ENCODE measurements at regions not wholly inside any gene's neighbourhood (a gene's known extent, or its start where the extent isn't known, plus 50 kb on each side); places are given as distances from the start of the nearest gene placed in this dataset.
"Not testable (repeated sequence)": the region's sequence is repeated elsewhere in the genome, so short reads cannot be mapped to it uniquely, and the experiment has no call there.

- in situ Hi-C loops (cut with MboI; ENCODE audit: low sequenced_read_pairs): no loop called here
Observed at GRCh38 chr10:64528294-64529002, 1007.2 kb downstream of the REEP3 start.

DNA sequence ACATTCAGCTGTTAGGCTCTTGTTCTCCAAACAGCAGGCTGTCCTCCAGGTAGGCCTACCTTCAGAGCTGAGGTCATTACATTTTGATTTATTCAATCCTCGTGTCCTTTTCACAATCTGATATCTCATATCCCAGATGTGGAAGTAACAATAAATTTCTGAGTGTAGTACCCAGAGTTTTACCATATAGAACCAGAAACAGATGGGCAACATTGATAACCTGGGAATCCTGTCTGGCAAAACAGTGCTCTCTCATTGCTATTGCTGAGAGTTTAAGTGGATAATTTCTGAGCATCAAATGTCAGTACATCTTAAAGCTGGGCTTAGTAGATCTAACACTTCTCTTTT lies 1007.8 kb downstream of the REEP3 start:
- in situ Hi-C loops (cut with MboI; ENCODE audit: low sequenced_read_pairs): no loop called here

DNA sequence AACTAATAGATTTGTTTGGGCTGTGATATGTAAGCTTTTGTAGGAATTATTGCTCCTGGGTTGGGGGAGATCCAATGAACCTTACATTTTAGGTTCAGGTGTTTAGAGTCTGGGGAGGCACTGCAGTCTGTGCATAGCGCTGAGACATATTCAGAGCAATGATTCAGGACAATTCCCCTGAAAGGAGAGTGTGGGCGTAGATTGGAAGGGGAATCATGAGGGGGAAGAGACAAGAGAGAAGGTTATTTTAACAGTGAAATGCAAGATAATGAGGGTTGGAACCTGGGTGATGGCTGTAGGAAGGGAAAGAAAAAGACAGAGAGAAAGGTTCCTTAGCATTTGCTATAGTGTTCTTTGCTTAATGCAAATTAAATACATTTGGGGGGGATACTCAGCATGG lies 1013.4 kb downstream of the REEP3 start:
- in situ Hi-C loops (cut with MboI; ENCODE audit: low sequenced_read_pairs): no loop called here

DNA sequence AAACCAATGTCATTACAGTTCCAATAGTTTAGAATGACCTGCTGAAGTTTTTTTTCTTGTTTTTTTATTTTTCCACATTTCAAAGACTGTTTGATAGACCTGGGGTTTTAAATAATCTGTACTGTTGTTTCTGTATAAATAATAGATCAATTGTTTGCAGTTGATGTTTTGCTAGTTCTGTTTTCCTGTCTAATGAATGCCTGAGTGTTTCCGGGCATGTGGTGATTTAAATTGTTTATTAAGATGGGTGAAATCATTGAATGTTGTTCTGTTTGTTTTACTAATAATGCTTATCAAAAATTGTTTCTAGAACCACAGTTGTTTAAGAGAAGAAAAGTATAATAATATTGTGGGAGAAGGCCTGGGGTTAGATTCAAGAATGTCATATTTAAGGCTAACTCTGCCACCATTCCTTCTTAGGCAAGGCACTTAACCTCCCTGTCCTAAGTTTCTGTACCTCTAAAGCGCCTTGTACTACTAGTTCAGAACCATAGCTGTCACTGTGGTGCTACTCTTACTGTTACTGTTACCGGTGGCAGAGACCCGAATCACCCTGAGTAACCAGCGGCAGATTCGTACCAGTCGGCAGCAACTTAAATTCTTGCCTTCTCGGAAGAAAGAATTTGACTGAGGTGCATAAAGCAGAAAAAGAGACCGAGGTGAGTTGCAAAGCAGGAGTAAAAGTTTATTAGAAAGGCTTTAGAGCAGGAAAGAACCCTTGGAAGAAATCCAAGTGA lies 1014.1 kb downstream of the REEP3 start:
- in situ Hi-C loops (cut with MboI; ENCODE audit: low sequenced_read_pairs): no loop called here

GRCh38 chr10:64537112-64537511 lies 1015.9 kb downstream of the REEP3 start:
- in situ Hi-C loops (cut with MboI; ENCODE audit: low sequenced_read_pairs): no loop called here

DNA sequence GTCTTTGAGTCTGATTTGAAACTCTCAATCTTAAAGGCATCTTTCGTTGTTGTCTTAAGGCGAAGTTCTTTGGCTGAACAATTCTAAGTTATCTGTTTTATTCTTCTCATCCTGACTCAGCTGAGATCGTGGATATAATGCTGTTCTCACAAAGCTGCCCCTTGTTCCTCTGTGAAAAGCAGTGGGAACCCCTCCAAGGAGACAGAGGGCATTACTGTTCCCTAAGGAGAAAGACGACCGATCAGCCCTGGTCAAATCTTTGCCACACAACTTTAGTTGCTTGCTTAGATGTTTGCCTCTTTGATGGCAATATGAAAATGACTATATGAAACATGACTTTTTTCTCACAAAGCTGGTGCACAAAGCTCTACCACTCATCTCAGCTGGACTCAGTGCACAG lies 1016.7 kb downstream of the REEP3 start:
- in situ Hi-C loops (cut with MboI; ENCODE audit: low sequenced_read_pairs): no loop called here

DNA sequence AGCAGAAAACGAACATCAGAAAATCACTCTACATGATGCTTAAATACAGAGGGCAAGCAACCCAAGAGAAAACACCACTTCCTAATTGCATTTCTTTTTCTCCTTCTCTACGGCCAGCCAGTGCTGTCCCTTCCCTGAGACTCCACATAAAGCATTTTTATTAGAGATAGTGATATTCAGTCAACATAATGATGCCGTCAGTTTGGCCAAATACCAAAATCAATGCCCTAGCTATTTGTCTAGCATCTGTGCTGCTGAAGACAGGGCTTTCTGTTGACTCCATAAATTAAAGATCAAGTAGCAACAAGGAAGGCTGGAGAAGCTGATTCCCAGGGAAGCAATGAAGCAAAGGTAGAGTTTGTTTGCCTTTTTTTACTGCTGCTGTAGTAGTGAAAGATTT lies 1024.9 kb downstream of the REEP3 start:
- in situ Hi-C loops (cut with MboI; ENCODE audit: low sequenced_read_pairs): no loop called here

DNA sequence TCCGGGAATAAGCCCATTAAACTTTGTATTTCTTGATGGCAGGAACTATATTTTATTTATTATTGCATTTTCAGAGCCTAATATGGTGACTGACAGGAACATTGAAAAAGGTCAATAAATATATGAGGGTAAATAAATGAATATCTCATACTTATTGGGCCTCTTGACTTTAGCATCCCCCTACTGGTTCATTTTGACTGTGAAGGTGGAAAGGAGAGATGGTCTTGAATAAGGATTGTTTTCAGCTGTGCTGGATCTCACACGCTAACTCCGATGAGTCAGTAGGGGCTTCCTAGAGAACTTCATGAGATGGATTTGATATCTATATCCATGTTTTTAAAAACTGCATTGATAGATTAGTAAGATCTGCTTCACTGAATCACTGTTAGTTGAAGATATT lies 1026.0 kb downstream of the REEP3 start:
- in situ Hi-C loops (cut with MboI; ENCODE audit: low sequenced_read_pairs): no loop called here

DNA sequence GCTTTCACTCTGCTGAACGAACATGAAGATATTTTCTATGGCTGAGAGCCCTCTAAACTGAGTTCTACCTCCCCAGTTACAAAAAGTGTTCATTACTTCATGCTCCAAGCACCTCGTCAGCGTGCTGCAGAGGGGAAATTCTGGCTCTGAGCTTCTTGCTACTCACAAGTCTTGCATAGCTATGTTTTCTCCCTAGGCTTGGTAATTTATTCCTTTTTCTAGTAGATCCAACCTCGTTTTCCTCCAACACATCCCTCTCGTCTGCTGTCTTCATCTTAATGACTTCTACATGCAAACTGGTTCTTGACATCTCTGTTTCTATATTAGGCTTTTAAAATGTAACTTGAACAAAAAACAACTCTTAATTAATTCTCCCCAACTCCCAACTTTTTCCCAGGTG lies 1034.5 kb downstream of the REEP3 start:
- in situ Hi-C loops (cut with MboI; ENCODE audit: low sequenced_read_pairs): no loop called here

DNA sequence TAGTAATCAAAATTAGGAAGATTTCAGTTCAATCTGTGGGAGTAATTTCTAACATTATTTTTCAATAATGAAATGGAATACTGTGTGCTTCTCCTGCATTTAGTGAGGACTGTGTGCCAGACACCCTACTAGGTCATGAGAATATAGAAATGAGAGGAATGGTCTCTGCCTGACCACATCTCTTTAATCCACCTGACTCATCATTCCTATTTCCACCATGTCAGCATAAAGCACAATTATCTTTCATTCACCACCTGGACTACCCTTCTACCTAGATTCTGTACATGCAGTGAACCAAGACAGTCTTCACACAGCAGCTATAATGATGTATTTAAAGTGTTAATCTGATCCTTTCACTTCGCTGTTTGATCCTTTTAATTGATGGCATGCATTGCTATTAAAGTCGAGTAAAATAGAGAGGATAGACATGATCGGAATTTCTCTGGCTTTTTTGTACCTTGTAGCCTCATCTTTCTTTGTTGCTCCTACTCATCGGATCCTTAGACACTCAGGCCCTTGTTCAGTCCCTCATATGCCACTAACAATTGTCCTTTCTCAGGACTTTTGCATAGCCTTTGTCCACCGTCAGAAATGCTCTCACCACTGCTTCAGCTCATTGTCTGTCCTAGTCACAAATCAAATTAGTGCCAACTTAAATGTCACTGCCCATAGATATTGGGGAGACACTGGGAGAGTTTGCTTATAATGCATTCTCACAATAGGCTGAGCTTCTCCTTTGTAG lies 1037.1 kb downstream of the REEP3 start:
- in situ Hi-C loops (cut with MboI; ENCODE audit: low sequenced_read_pairs): no loop called here

DNA sequence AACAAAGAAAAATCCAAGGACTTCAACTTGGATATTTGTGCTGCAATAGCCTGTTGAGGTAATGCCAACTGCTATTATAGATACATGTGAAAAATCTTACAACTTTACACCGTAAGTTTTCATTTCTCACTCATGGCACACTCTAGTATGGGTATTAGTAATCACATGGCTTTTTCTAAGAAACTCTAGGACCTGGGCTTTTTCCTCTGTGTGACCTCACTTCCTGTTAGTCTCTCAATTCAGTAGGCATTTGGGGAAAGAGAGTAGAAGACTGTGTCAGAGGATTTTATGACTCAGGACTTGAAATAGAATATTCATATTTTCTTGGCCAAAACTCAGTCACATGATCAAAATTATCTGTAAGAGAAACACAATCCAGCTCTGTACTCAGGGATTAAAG lies 1049.9 kb downstream of the REEP3 start:
- in situ Hi-C loops (cut with MboI; ENCODE audit: low sequenced_read_pairs): no loop called here

DNA sequence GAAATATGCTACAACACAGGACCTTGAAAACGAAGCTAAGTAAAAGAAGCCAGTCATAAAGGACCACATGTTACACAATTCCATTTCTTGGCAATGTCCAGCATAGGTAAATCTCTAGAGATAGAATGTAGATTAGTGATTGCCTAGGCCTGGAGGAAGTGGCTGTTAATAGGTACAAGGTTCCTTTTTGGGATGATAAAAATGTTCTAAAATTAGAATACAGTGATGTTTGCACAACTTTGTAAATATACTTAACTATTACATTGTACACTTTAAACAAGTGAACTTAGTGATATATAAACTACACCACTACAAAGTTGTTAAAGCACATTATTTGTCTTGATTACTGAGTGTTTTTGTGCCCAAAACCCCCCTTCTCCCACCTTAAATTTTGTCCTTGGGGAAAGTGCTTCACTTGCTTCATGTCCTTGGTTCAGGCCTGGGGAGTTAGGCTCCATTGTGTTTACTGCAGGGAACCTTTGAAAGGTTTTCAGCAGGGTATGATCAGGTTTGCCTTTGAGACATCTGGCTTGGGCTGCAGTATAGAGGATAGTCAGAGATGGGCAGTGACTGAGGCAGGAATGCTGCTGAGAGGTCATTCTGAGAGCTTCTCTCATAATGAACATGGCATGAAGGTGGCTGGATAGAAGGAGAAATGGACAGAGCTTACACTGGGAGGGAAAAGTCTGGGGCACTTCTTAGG lies 1052.6 kb downstream of the REEP3 start:
- in situ Hi-C loops (cut with MboI; ENCODE audit: low sequenced_read_pairs): no loop called here

DNA sequence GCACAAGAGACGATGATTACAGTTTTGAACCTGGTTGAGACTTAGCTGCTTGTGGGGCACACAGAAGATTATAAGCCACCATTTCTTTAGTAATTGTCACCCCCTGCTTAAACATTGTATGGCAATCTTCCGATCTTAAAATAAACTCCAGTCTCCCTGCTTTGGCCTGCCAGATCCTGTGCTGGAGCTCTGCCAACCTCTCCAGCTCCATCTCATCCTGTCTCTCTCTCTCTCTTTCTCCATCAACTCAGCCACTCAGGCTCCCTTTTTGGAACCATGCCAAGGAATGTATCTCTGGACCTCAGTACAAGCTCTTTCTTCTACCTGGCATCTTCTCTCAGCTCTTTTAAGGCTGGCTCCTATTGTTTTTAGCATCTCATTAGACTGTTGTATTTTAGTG lies 1053.2 kb downstream of the REEP3 start:
- in situ Hi-C loops (cut with MboI; ENCODE audit: low sequenced_read_pairs): no loop called here

- in situ Hi-C loops (cut with MboI; ENCODE audit: low sequenced_read_pairs): no loop called here
Observed at GRCh38 chr10:64576497-64576896, 1055.3 kb downstream of the REEP3 start.

DNA sequence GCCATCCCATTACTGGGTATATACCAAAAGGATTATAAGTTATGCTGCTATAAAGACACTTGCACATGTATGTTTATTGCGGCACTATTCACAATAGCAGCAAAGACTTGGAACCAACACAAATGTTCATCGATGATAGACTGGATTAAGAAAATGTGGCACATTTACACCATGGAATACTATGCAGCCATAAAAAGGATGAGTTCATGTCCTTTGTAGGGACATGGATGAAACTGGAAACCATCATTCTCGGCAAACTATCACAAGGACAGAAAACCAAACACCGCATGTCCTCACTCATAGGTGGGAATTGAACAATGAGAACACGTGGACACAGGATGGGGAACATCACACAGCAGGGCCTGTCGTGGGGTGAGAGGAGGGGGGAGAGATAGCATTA lies 1057.6 kb downstream of the REEP3 start:
- in situ Hi-C loops (cut with MboI; ENCODE audit: low sequenced_read_pairs): not testable (repeated sequence)

DNA sequence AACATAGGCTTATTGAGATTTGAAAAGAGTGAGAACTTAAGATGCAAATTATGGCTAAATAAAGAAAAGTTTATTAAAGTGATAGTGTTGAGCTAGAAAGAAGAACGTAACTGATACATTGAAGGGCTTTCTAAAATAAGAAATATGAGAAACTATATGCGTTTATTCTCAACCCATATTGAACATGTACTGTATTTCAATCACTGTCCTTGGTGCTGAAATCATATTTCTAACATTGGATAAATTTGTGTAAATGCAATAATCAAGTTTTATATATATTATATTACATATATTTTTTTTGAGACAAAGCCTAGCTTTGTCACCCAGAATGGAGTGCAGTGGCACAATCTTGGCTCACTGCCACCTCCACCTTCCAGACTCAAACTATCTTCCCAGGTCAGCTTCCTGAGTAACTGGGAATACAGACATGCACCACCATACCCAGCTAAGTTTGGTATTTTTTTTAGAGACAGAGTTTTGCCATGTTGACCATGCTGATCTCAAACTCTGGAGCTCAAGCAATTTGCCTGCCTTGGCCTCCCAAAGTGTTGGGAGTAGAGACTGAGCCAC lies 1065.8 kb downstream of the REEP3 start:
- in situ Hi-C loops (cut with MboI; ENCODE audit: low sequenced_read_pairs): no loop called here

GRCh38 chr10:64594072-64594471 lies 1072.9 kb downstream of the REEP3 start:
- in situ Hi-C loops (cut with MboI; ENCODE audit: low sequenced_read_pairs): no loop called here

DNA sequence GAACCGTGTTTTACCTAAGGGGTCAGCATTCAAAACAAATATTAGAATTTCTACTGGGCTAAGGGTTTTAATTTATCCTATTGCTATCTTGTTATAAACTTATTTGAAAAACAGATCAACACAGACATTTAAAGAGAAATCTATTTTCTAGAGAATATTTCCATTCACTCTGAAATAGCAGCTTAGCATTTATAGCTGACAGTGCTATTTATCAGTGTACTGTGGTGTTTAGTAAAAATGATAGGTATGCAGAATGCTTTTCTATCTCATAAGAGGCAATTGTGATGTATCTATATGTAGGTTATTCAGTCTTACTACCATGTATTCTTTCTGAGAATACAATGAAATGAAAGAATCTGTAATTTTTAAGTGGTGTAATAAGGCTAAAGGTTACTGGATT lies 1077.4 kb downstream of the REEP3 start:
- in situ Hi-C loops (cut with MboI; ENCODE audit: low sequenced_read_pairs): no loop called here

DNA sequence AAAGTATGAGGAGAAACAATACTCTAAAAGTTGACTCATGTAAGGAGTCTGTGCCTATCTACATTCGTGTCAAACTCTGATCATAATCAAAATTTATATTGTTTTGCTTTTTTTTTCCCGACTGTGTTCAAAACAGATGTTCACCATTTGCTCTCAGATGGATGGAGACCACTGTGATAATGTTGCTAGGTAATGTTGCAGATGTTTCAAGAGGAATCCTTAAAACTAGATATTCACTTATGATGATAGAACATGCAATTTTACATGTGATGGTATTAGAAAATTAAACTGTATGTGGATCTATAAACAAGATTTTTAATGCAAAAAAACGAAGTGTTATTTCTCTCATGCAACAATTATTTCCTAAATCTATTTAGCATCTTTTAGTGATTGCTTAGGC lies 1080.1 kb downstream of the REEP3 start:
- in situ Hi-C loops (cut with MboI; ENCODE audit: low sequenced_read_pairs): no loop called here

GRCh38 chr10:64617085-64617484 lies 1095.9 kb downstream of the REEP3 start:
- in situ Hi-C loops (cut with MboI; ENCODE audit: low sequenced_read_pairs): no loop called here

DNA sequence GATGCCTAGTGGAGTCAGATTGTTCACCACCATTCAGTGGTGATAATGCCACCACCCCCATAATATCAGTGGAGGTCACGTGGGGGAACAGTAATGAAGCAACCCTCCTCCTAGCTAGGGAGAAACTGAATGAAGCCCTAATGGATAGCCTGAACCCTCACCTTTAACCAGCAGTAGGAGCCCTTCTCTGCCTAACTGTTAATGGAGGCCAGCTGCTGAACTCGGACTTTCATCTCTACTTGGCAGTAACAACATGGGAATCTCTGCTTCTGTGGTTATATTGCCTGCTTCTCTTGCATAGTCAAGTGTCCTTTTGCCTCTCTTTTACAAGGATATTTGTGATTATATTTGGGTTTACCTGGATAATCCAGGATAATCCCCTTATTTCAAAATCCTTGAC lies 1097.9 kb downstream of the REEP3 start:
- in situ Hi-C loops (cut with MboI; ENCODE audit: low sequenced_read_pairs): no loop called here

Data from HL-60/S4 treated with phorbol 12-myristate 13-acetate at 8.2 ng/mL for 4 days and 3 days (cell line).